GM23338 (cell line): ENCODE measurements at regions not wholly inside any gene's neighbourhood (a gene's known extent, or its start where the extent isn't known, plus 50 kb on each side); places are given as distances from the start of the nearest gene placed in this dataset.

ENCODE experiments used
- ATAC-seq: fragments of 200-7000 bp; cut with Tn5 transposase; 3 replicates; pipeline ENCODE4 v1.9.1; 2020
- DNase-seq: peaks from one replicate; pipeline ENCODE4 v3.0.0-alpha.2; 2015; ENCODE audit warnings: low spot score
- H2AFZ ChIP-seq: fragments of 200-600 bp; sonication (generic); 2 replicates; pipeline ENCODE4 v1.8.0; 2016; ENCODE audit warnings: antibody characterized with exemption, mild to moderate bottlenecking, moderate library complexity
- H3F3A ChIP-seq: fragments of 200-600 bp; sonication (generic); replicated peaks from 2 replicates; pipeline ENCODE4 v1.8.0; 2017; ENCODE audit warnings: antibody characterized with exemption, mixed run types, low read depth
- H3K27ac ChIP-seq: fragments of 200-600 bp; sonication (generic); 2 replicates; pipeline ENCODE4 v1.6.1; 2016; ENCODE audit warnings: low read depth
- H3K27me3 ChIP-seq: fragments of 200-600 bp; sonication (generic); 2 replicates; pipeline ENCODE4 v1.8.0; 2016; ENCODE audit warnings: mild to moderate bottlenecking, mixed run types, moderate library complexity; ENCODE audit not compliant: insufficient read depth
- H3K36me3 ChIP-seq: fragments of 200-600 bp; sonication (generic); 2 replicates; pipeline ENCODE4 v1.8.0; 2016; ENCODE audit warnings: mild to moderate bottlenecking; ENCODE audit not compliant: insufficient read depth
- H3K4me1 ChIP-seq: fragments of 200-600 bp; sonication (generic); 2 replicates; pipeline ENCODE4 v1.8.0; 2016; ENCODE audit warnings: mild to moderate bottlenecking, moderate library complexity; ENCODE audit not compliant: insufficient read depth
- H3K4me2 ChIP-seq: fragments of 200-600 bp; sonication (generic); 2 replicates; pipeline ENCODE4 v1.7.1; 2017; ENCODE audit warnings: mixed run types
- H3K4me3 ChIP-seq: fragments of 200-600 bp; sonication (generic); 2 replicates; pipeline ENCODE4 v1.6.1; 2016; ENCODE audit warnings: mixed run types
- H3K79me2 ChIP-seq: fragments of 200-600 bp; sonication (generic); replicated peaks from 2 replicates; pipeline ENCODE4 v1.8.0; 2017; ENCODE audit warnings: mild to moderate bottlenecking; ENCODE audit not compliant: insufficient read depth
- H3K9me2 ChIP-seq: fragments of 200-600 bp; sonication (generic); 2 replicates; pipeline ENCODE4 v1.8.0; 2017; ENCODE audit not compliant: insufficient read depth
- H4K20me1 ChIP-seq: fragments of 200-600 bp; sonication (generic); replicated peaks from 2 replicates; pipeline ENCODE4 v1.8.0; 2017; ENCODE audit warnings: mild to moderate bottlenecking; ENCODE audit not compliant: insufficient read depth
- H3K27ac Mint-ChIP-seq: 2 replicates; pipeline ENCODE4 v1.8.0; 2020; ENCODE audit warnings: inconsistent platforms, mild to moderate bottlenecking, moderate library complexity, mixed read lengths
- H3K27me3 Mint-ChIP-seq: 3 replicates; pipeline ENCODE4 v1.8.0; 2022; ENCODE audit warnings: low read depth, mild to moderate bottlenecking, moderate library complexity, mixed read lengths, inconsistent platforms; ENCODE audit not compliant: insufficient read depth, poor library complexity
- H3K36me3 Mint-ChIP-seq: 3 replicates; pipeline ENCODE4 v1.8.0; 2021; ENCODE audit warnings: low read depth, mild to moderate bottlenecking, inconsistent platforms, moderate library complexity, mixed read lengths
- H3K4me1 Mint-ChIP-seq: 3 replicates; pipeline ENCODE4 v1.8.0; 2020; ENCODE audit warnings: mild to moderate bottlenecking, inconsistent platforms, mixed read lengths
- H3K4me3 Mint-ChIP-seq: 3 replicates; pipeline ENCODE4 v1.8.0; 2021; ENCODE audit warnings: moderate library complexity, mild to moderate bottlenecking, inconsistent platforms, mixed read lengths
- H3K9me3 Mint-ChIP-seq: 3 replicates; pipeline ENCODE4 v1.8.0; 2020; ENCODE audit warnings: moderate library complexity, mild to moderate bottlenecking, inconsistent platforms, mixed read lengths
- CTCF ChIP-seq, 2 experiments: fragments of 200-600 bp in 1 of 2; sonication (generic) in 1 of 2; conservative IDR thresholded peaks; 2 replicates each; pipeline versions ENCODE4 v1.5.1 to v1.6.1; 2016 to 2017; ENCODE audit warnings: antibody characterized with exemption in 2 of 2, low read depth in 2 of 2, mild to moderate bottlenecking in 2 of 2, moderate library complexity in 1 of 2
- ETS1 ChIP-seq: IDR thresholded peaks from 2 replicates; pipeline ENCODE4 v1.6.1; 2016; ENCODE audit warnings: antibody characterized with exemption
- EZH2 ChIP-seq: fragments of 200-600 bp; sonication (generic); IDR thresholded peaks from one replicate; pipeline ENCODE4 v1.8.0; 2017; ENCODE audit warnings: antibody characterized with exemption, mild to moderate bottlenecking, low read depth; ENCODE audit not compliant: unreplicated experiment
- EZH2phosphoT487 ChIP-seq: fragments of 200-600 bp; sonication (generic); IDR thresholded peaks from one replicate; pipeline ENCODE4 v1.8.1; 2018; ENCODE audit warnings: antibody characterized with exemption; ENCODE audit not compliant: unreplicated experiment
- JUNB ChIP-seq: IDR thresholded peaks from one replicate; pipeline ENCODE4 v1.6.1; 2016; ENCODE audit warnings: antibody characterized with exemption; ENCODE audit not compliant: unreplicated experiment
- NANOG ChIP-seq: IDR thresholded peaks from 2 replicates; pipeline ENCODE4 v1.6.1; 2016; ENCODE audit warnings: antibody characterized with exemption, borderline replicate concordance
- POLR2AphosphoS5 ChIP-seq: IDR thresholded peaks from 2 replicates; pipeline ENCODE4 v1.6.1; 2016; ENCODE audit warnings: antibody characterized with exemption, low read depth
- STAT1 ChIP-seq: IDR thresholded peaks from one replicate; pipeline ENCODE4 v1.6.1; 2016; ENCODE audit warnings: antibody characterized with exemption; ENCODE audit not compliant: unreplicated experiment
- ZNF114 ChIP-seq: fragments of 250-450 bp; sonication (Bioruptor Pico); IDR thresholded peaks from 2 replicates; pipeline ENCODE4 v1.5.0; 2020; ENCODE audit warnings: mild to moderate bottlenecking, moderate library complexity
- ZNF462 ChIP-seq: fragments of 250-450 bp; sonication (Bioruptor Pico); IDR thresholded peaks from 2 replicates; pipeline ENCODE4 v1.5.0; 2020; ENCODE audit warnings: mild to moderate bottlenecking, moderate library complexity

GRCh38 chr3:110686701-110687100, 384.9 kb upstream of the NECTIN3 start:
- Histone ChIP-seq H3K27ac (peak overlapping the region; percentile 96), H3K36me3 (no peaks in the 10 kb centered on the region), H3K4me2 (peak overlapping the region; percentile 10), H3K4me1 (peaks cover 40% of the 10 kb centered on the region), H2AFZ (no peak overlapping the region), H3K9me2 (peaks cover 5% of the 10 kb centered on the region), H3K79me2 (no peaks in the 10 kb centered on the region), H3K27me3 (no peaks in the 10 kb centered on the region), H4K20me1 (no peaks in the 10 kb centered on the region), H3K4me3 (peak overlapping the region; percentile 5; the same call in 1 of the 2 replicates), H3F3A (peaks cover 8% of the 10 kb centered on the region; the same call in 1 of the 2 replicates)
- Mint-ChIP-seq H3K9me3 (no peaks in the 10 kb centered on the region; the same call in 1 of the 3 replicates), H3K27ac (peak overlapping the region; percentile 78), H3K4me1 (peaks cover 41% of the 10 kb centered on the region), H3K4me3 (no peak overlapping the region), H3K36me3 (peaks cover 31% of the 10 kb centered on the region), H3K27me3 (no peaks in the 10 kb centered on the region)
- no peak for TF ChIP-seq ETS1
- TF ChIP-seq POLR2AphosphoS5, result no peak
- TF ChIP-seq STAT1, result no peak
- no peak for TF ChIP-seq NANOG
- TF ChIP-seq EZH2phosphoT487, result no peak
- no peak for TF ChIP-seq EZH2
- no peak for TF ChIP-seq JUNB
- no peak for TF ChIP-seq ZNF114
- ATAC-seq (peak; percentile 37), DNase-seq (peak; percentile 59)

GRCh38 chr3:110687138-110687537, 384.5 kb upstream of the NECTIN3 start:
- Histone ChIP-seq H3K9me2 (peaks cover 2% of the 10 kb centered on the region), H3K27me3 (no peaks in the 10 kb centered on the region), H2AFZ (no peak overlapping the region), H3F3A (peaks cover 8% of the 10 kb centered on the region; the same call in 1 of the 2 replicates), H3K4me1 (peaks cover 40% of the 10 kb centered on the region), H3K4me3 (no peak overlapping the region), H3K27ac (peak overlapping the region; percentile 96), H4K20me1 (no peaks in the 10 kb centered on the region), H3K4me2 (peak overlapping the region; percentile 10), H3K36me3 (no peaks in the 10 kb centered on the region), H3K79me2 (no peaks in the 10 kb centered on the region)
- H3K4me1 Mint-ChIP-seq, result peaks cover 40% of the 10 kb centered on the region
- no peak for DNase-seq
- no peaks in the 10 kb centered on the region for H3K27me3 Mint-ChIP-seq
- peaks cover 26% of the 10 kb centered on the region for H3K36me3 Mint-ChIP-seq
- ATAC-seq, result no peak
- H3K27ac Mint-ChIP-seq, result peak overlapping the region; percentile 78
- H3K4me3 Mint-ChIP-seq, result no peak overlapping the region
- no peaks in the 10 kb centered on the region; the same call in 2 of the 3 replicates for H3K9me3 Mint-ChIP-seq
- TF ChIP-seq EZH2 (no peak), ETS1 (no peak), ZNF462 (CRISPR knock-in tag) (no peak), STAT1 (no peak), EZH2phosphoT487 (no peak), CTCF (conservative IDR thresholded peaks at IDR 0.05; ENCODE audit: low read depth in 2 of 2) (no peak), NANOG (no peak), JUNB (no peak)
